ENCODE measurements at regions not wholly inside any gene's neighbourhood (a gene's known extent, or its start where the extent isn't known, plus 50 kb on each side); places are given as distances from the start of the nearest gene placed in this dataset.

DNA sequence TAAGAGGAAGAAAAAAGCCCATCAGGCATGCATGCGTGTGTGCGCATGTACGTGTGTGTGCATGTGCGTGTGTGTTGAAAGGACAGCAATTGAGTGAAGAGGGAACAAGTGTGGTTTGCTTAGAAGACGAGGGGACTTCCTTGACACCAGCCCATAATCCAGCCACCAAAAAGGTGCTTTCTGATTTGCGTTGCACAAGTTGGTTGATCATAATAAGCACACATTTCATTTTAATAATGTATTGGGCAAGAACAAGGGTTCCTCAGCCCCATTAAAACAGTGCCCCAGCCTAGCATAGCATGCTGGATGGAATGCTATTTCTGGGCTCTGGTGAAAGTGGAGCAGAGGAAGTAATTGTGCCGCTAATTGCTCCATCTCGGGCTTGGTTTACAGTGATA lies 493.2 kb downstream of the MIAT start:
- no peaks in the 10 kb centered on the region for H3K27me3 ChIP-seq (ENCODE audit: insufficient read depth, low read length)
- no peaks in the 10 kb centered on the region for H3K9me2 ChIP-seq (ENCODE audit: low read depth, low read length)
- H3K36me3 ChIP-seq (ENCODE audit: insufficient read depth, low read length): no peaks in the 10 kb centered on the region
- no peak overlapping the region for H2AFZ ChIP-seq (ENCODE audit: low read length)
- H3K9me3 ChIP-seq (ENCODE audit: low read length): no peaks in the 10 kb centered on the region
- H3F3A ChIP-seq (ENCODE audit: insufficient read depth, low read length): no peaks in the 10 kb centered on the region
- H4K20me1 ChIP-seq (ENCODE audit: insufficient read depth, low read length): no peaks in the 10 kb centered on the region
- H3K79me2 ChIP-seq (ENCODE audit: insufficient read depth, low read length): no peaks in the 10 kb centered on the region
- TF ChIP-seq CTCF (IDR thresholded peaks at IDR 0.05; ENCODE audit: low read length) (no peak), EZH2 (IDR thresholded peaks at IDR 0.05; ENCODE audit: borderline replicate concordance, low read length) (no peak)
- H3K4me2 ChIP-seq (ENCODE audit: low read length): no peak overlapping the region
- no peak overlapping the region for H3K27ac ChIP-seq (ENCODE audit: low read depth, low read length, poor library complexity, severe bottlenecking)
- H3K4me1 ChIP-seq (ENCODE audit: insufficient read depth, low read length, severe bottlenecking): no peaks in the 10 kb centered on the region
- no peak overlapping the region for H3K4me3 ChIP-seq (ENCODE audit: low read depth, low read length, poor library complexity, severe bottlenecking)
- no peak overlapping the region for H3K9ac ChIP-seq (ENCODE audit: low read length)

DNA sequence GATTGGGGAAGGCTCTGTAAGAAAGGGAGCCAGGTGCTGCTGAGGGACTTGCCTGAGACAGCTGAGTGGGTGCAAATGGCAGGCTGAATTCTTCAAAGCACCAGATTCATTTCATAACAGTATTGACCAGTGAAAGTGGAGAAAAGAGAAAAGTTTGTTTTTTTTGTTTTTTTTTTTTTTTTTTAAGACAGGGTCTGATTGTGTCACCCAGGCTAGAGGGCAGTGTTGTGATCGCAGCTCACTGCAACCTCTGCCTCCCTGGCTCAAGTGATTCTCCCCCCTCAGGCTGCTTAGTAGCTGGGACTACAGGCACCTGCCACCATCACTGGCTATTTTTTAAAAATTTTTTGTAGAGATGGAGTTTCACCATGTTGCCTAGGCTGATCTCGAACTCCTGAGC lies 494.0 kb downstream of the MIAT start:
- H3K4me1 ChIP-seq (ENCODE audit: insufficient read depth, low read length, severe bottlenecking): no peaks in the 10 kb centered on the region
- H3K27me3 ChIP-seq (ENCODE audit: insufficient read depth, low read length): no peaks in the 10 kb centered on the region
- no peaks in the 10 kb centered on the region for H3F3A ChIP-seq (ENCODE audit: insufficient read depth, low read length)
- H3K9me2 ChIP-seq (ENCODE audit: low read depth, low read length): no peaks in the 10 kb centered on the region
- no peak overlapping the region for H3K27ac ChIP-seq (ENCODE audit: low read depth, low read length, poor library complexity, severe bottlenecking)
- H3K79me2 ChIP-seq (ENCODE audit: insufficient read depth, low read length): no peaks in the 10 kb centered on the region
- no peak overlapping the region for H3K4me2 ChIP-seq (ENCODE audit: low read length)
- H2AFZ ChIP-seq (ENCODE audit: low read length): no peak overlapping the region
- no peaks in the 10 kb centered on the region for H3K9me3 ChIP-seq (ENCODE audit: low read length)
- no peak overlapping the region for H3K9ac ChIP-seq (ENCODE audit: low read length)
- no peaks in the 10 kb centered on the region for H4K20me1 ChIP-seq (ENCODE audit: insufficient read depth, low read length)
- TF ChIP-seq EZH2 (IDR thresholded peaks at IDR 0.05; ENCODE audit: borderline replicate concordance, low read length): no peak
- no peak for TF ChIP-seq CTCF (IDR thresholded peaks at IDR 0.05; ENCODE audit: low read length)
- no peaks in the 10 kb centered on the region for H3K36me3 ChIP-seq (ENCODE audit: insufficient read depth, low read length)
- no peak overlapping the region for H3K4me3 ChIP-seq (ENCODE audit: low read depth, low read length, poor library complexity, severe bottlenecking)

- Histone ChIP-seq H3K9me2 (ENCODE audit: low read depth, low read length) (no peaks in the 10 kb centered on the region), H3K9ac (ENCODE audit: low read length) (no peak overlapping the region), H3K79me2 (ENCODE audit: insufficient read depth, low read length) (no peaks in the 10 kb centered on the region), H3F3A (ENCODE audit: insufficient read depth, low read length) (no peaks in the 10 kb centered on the region), H3K4me3 (ENCODE audit: low read depth, low read length, poor library complexity, severe bottlenecking) (no peak overlapping the region), H3K4me2 (ENCODE audit: low read length) (no peak overlapping the region), H3K27me3 (ENCODE audit: insufficient read depth, low read length) (no peaks in the 10 kb centered on the region), H3K36me3 (ENCODE audit: insufficient read depth, low read length) (no peaks in the 10 kb centered on the region), H3K9me3 (ENCODE audit: low read length) (no peaks in the 10 kb centered on the region), H2AFZ (ENCODE audit: low read length) (no peak overlapping the region), H3K27ac (ENCODE audit: low read depth, low read length, poor library complexity, severe bottlenecking) (no peak overlapping the region), H3K4me1 (ENCODE audit: insufficient read depth, low read length, severe bottlenecking) (no peaks in the 10 kb centered on the region), H4K20me1 (ENCODE audit: insufficient read depth, low read length) (no peaks in the 10 kb centered on the region)
- TF ChIP-seq EZH2 (IDR thresholded peaks at IDR 0.05; ENCODE audit: borderline replicate concordance, low read length) (no peak), CTCF (IDR thresholded peaks at IDR 0.05; ENCODE audit: low read length) (no peak)
Observed at GRCh38 chr22:27152033-27152432, 494.6 kb downstream of the MIAT start.

All from OCI-LY1 (cell line).